A549 (cell line): ENCODE measurements at regions not wholly inside any gene's neighbourhood (a gene's known extent, or its start where the extent isn't known, plus 50 kb on each side); places are given as distances from the start of the nearest gene placed in this dataset.

ENCODE experiments used
- ATAC-seq, 2 experiments: fragments of 200-7000 bp in 1 of 2; fragments of >200 bp in 1 of 2; cut with Nextera tagmentation in 1 of 2; cut with Tn5 transposase in 1 of 2; 3 replicates each; pipeline versions ENCODE4 v1.8.0 to v1.9.1; 2018 to 2020; ENCODE audit warnings: mild to moderate bottlenecking in 1 of 2, moderate library complexity in 1 of 2
- CTCF ChIA-PET: fragments of 300-600 bp; sonication (Branson Sonifier 250); formaldehyde crosslinking; extraction: SDS; loops from one replicate; lab custom pipeline; 2021; ENCODE audit warnings: antibody characterized with exemption, inconsistent platforms; lab: Yijun Ruan, JAX
- POLR2A ChIA-PET: fragments of 350-600 bp; formaldehyde crosslinking; extraction: SDS; loops from one replicate; lab custom pipeline; 2021; ENCODE audit warnings: antibody characterized with exemption, inconsistent platforms; lab: Yijun Ruan, JAX
- DNase-seq, 2 experiments: peaks; one replicate each; pipeline versions ENCODE4 v3.0.0 to v3.0.0-alpha.2; 2011 to 2016; ENCODE audit warnings: low read depth in 1 of 2, low spot score in 1 of 2
- FAIRE-seq: peaks from 2 replicates; lab custom pipeline; 2011; peaks lifted over from hg19 to GRCh38; lab: Jason Lieb, UNC
- H3K27ac ChIP-seq, 2 experiments: fragments of >200 bp; sonication (Bioruptor Twin); formaldehyde crosslinking; 3 replicates each; pipeline ENCODE4 v1.5.1; 2016 to 2017
- H3K4me1 ChIP-seq: fragments of >200 bp; sonication (Bioruptor Twin); formaldehyde crosslinking; 3 replicates; pipeline ENCODE4 v1.6.1; 2016
- H3K4me2 ChIP-seq: fragments of >200 bp; sonication (Bioruptor Twin); formaldehyde crosslinking; 3 replicates; pipeline ENCODE4 v1.6.1; 2016
- H3K4me3 ChIP-seq: fragments of >200 bp; sonication (Bioruptor Twin); formaldehyde crosslinking; 3 replicates; pipeline ENCODE4 v1.5.1; 2016
- H3K9me3 ChIP-seq: fragments of >200 bp; sonication (Bioruptor Twin); formaldehyde crosslinking; 3 replicates; pipeline ENCODE4 v1.6.1; 2016
- ATOH8 ChIP-seq: fragments of 250-450 bp; sonication (Bioruptor Pico); IDR thresholded peaks from 2 replicates; pipeline ENCODE4 v1.5.0; 2020; ENCODE audit warnings: low read depth, mild to moderate bottlenecking, moderate library complexity
- CHD4 ChIP-seq: fragments of 200-600 bp; sonication (generic); IDR thresholded peaks from 2 replicates; pipeline ENCODE4 v1.6.1; 2016; ENCODE audit warnings: antibody characterized with exemption, mild to moderate bottlenecking, borderline replicate concordance
- CTCF ChIP-seq: fragments of >200 bp; sonication (Bioruptor Twin); formaldehyde crosslinking; IDR thresholded peaks from 3 replicates; pipeline ENCODE4 v1.5.1; 2016
- E2F6 ChIP-seq: IDR thresholded peaks from 2 replicates; pipeline ENCODE4 v1.6.1; 2012; ENCODE audit warnings: low read depth, borderline replicate concordance
- ESRRA ChIP-seq: fragments of 150-350 bp; IDR thresholded peaks from 2 replicates; pipeline ENCODE4 v1.6.1; 2014; ENCODE audit warnings: mild to moderate bottlenecking, low read length, borderline replicate concordance
- FOSB ChIP-seq: fragments of 250-450 bp; sonication (Bioruptor Pico); IDR thresholded peaks from 2 replicates; pipeline ENCODE4 v1.5.0; 2020; ENCODE audit warnings: mild to moderate bottlenecking, moderate library complexity
- HDAC2 ChIP-seq: fragments of 200-600 bp; sonication (generic); IDR thresholded peaks from 2 replicates; pipeline ENCODE4 v1.6.1; 2016
- HES2 ChIP-seq: fragments of >200 bp; sonication (Bioruptor Twin); formaldehyde crosslinking; IDR thresholded peaks from 2 replicates; pipeline ENCODE4 v1.6.1; 2016
- HOXA7 ChIP-seq: fragments of 250-450 bp; sonication (Bioruptor Pico); IDR thresholded peaks from 2 replicates; pipeline ENCODE4 v1.5.0; 2020; ENCODE audit warnings: mild to moderate bottlenecking, moderate library complexity
- HOXB13 ChIP-seq: fragments of 250-450 bp; sonication (Bioruptor Pico); IDR thresholded peaks from 2 replicates; pipeline ENCODE4 v1.5.0; 2020; ENCODE audit warnings: low read depth, mild to moderate bottlenecking, moderate library complexity
- KDM5A ChIP-seq: fragments of 200-600 bp; sonication (generic); IDR thresholded peaks from 2 replicates; pipeline ENCODE4 v1.6.1; 2016; ENCODE audit warnings: antibody characterized with exemption, mild to moderate bottlenecking
- MAX ChIP-seq: IDR thresholded peaks from 2 replicates; pipeline ENCODE4 v1.6.1; 2012
- MAZ ChIP-seq: fragments of 150-350 bp; IDR thresholded peaks from 2 replicates; pipeline ENCODE4 v1.6.1; 2014; ENCODE audit warnings: antibody characterized with exemption, low read depth, low read length, borderline replicate concordance
- MYC ChIP-seq: IDR thresholded peaks from 2 replicates; pipeline ENCODE4 v1.6.1; 2012; ENCODE audit warnings: mild to moderate bottlenecking, inconsistent platforms, low read length, improper control_type of control experiment, borderline replicate concordance
- NR3C1 ChIP-seq: fragments of >200 bp; sonication (Bioruptor Twin); formaldehyde crosslinking; IDR thresholded peaks from 3 replicates; pipeline ENCODE4 v1.6.1; 2017
- POLR2AphosphoS2 ChIP-seq: conservative IDR thresholded peaks from 2 replicates; pipeline ENCODE4 v1.6.1; 2012; ENCODE audit warnings: low read length, improper control_type of control experiment, inconsistent platforms
- RARB ChIP-seq: fragments of 250-450 bp; sonication (Bioruptor Pico); IDR thresholded peaks from 2 replicates; pipeline ENCODE4 v1.8.0; 2021; ENCODE audit warnings: mild to moderate bottlenecking, moderate library complexity
- REST ChIP-seq: fragments of 200-600 bp; sonication (generic); IDR thresholded peaks from 2 replicates; pipeline ENCODE4 v1.6.1; 2016; ENCODE audit warnings: antibody characterized with exemption, mild to moderate bottlenecking, moderate library complexity
- TFCP2L1 ChIP-seq: fragments of 250-450 bp; sonication (Bioruptor Pico); IDR thresholded peaks from 2 replicates; pipeline ENCODE4 v1.5.0; 2021; ENCODE audit warnings: mild to moderate bottlenecking
- USF2 ChIP-seq: fragments of 450-650 bp; IDR thresholded peaks from 2 replicates; pipeline ENCODE4 v1.6.1; 2014; ENCODE audit warnings: antibody characterized with exemption
- WGBS: methylation state at CpG from one replicate; pipeline ENCODE4 v1.1.6; 2017; ENCODE audit errors: missing lambda C conversion rate; 5-methylcytosine and 5-hydroxymethylcytosine counted together

GRCh38 chr10:121112579-121113384 is 261.6 kb downstream of the WDR11 start:
- Histone ChIP-seq H3K9me3 (no peaks in the 10 kb centered on the region; the same call in 2 of the 3 replicates), H3K27ac (no peak overlapping the region)
- CTCF ChIA-PET, result no interaction called here

GRCh38 chr10:121113385-121113696 is 262.2 kb downstream of the WDR11 start:
- FAIRE-seq (no peak), DNase-seq (no peak), ATAC-seq (no peak)
- H3K4me1 ChIP-seq, result no peaks in the 10 kb centered on the region
- H3K9me3 ChIP-seq, result no peaks in the 10 kb centered on the region; the same call in 2 of the 3 replicates
- H3K4me3 ChIP-seq, result no peak overlapping the region
- H3K27ac ChIP-seq, result no peak overlapping the region
- H3K4me2 ChIP-seq, result no peak overlapping the region
- ChIA-PET CTCF (no interaction called here), POLR2A (no interaction called here)
- TF ChIP-seq POLR2AphosphoS2 (no peak), MAX (no peak), ESRRA (no peak), USF2 (no peak), MAZ (no peak), E2F6 (no peak), RARB (CRISPR knock-in tag) (no peak), CHD4 (no peak), MYC (no peak), FOSB (no peak), HOXA7 (CRISPR knock-in tag) (no peak)

More at GRCh38 chr10:121112579-121113384, 261.6 kb downstream of the WDR11 start:
- ATAC-seq, result no peak
- 37% methylated on average over 10 of the region's 10 CpGs for WGBS
- Histone ChIP-seq H3K4me1 (no peaks in the 10 kb centered on the region), H3K4me3 (no peak overlapping the region), H3K4me2 (no peak overlapping the region)
- POLR2A ChIA-PET, result no interaction called here
- no peak for DNase-seq
- TF ChIP-seq TFCP2L1 (CRISPR knock-in tag), result no peak
- no peak for TF ChIP-seq HDAC2
- TF ChIP-seq HES2, result no peak
- no peak for TF ChIP-seq NR3C1
- TF ChIP-seq KDM5A, result no peak
- TF ChIP-seq ATOH8 (CRISPR knock-in tag), result no peak
- TF ChIP-seq HOXB13, result no peak
- TF ChIP-seq CTCF, result no peak
- no peak for TF ChIP-seq REST
- TF ChIP-seq MAX, result no peak
- no peak for FAIRE-seq
